AG04450 (cell line): ENCODE measurements at regions not wholly inside any gene's neighbourhood (a gene's known extent, or its start where the extent isn't known, plus 50 kb on each side); places are given as distances from the start of the nearest gene placed in this dataset.

Experiments
- CTCF ChIA-PET: fragments of 300-600, 350-600 bp; formaldehyde crosslinking; extraction: SDS; loops from one replicate; lab custom pipeline; 2022; ENCODE audit warnings: antibody characterized with exemption, inconsistent platforms; lab: Charles Lee
- POLR2A ChIA-PET: fragments of 350-600 bp; formaldehyde crosslinking; extraction: SDS; loops from one replicate; lab custom pipeline; 2021; ENCODE audit warnings: antibody characterized with exemption, inconsistent platforms; lab: Yijun Ruan, JAX
- DNase-seq: peaks from one replicate; pipeline ENCODE4 v3.0.0-alpha.2; 2011; ENCODE audit warnings: low read depth, low spot score
- H3K27ac ChIP-seq: one replicate; pipeline ENCODE4 v1.5.1; 2012; ENCODE audit warnings: low read depth, low read length, control low read depth
- H3K27me3 ChIP-seq: one replicate; pipeline ENCODE4 v1.6.0; 2012; ENCODE audit warnings: low read length; ENCODE audit not compliant: control insufficient read depth, insufficient read depth
- H3K4me3 ChIP-seq: 2 replicates; pipeline ENCODE4 v1.5.1; 2011; ENCODE audit warnings: mild to moderate bottlenecking, low read depth, low read length, control low read depth
- H3K9me3 ChIP-seq: 2 replicates; pipeline ENCODE4 v1.5.1; 2012; ENCODE audit warnings: low read length; ENCODE audit not compliant: control insufficient read depth, insufficient read depth
- CTCF ChIP-seq: IDR thresholded peaks from 2 replicates; pipeline ENCODE4 v1.5.1; 2011; ENCODE audit warnings: low read depth, low read length, control low read depth, inconsistent platforms

- Histone ChIP-seq H3K9me3 (no peaks in the 10 kb centered on the region), H3K4me3 (no peak overlapping the region), H3K27me3 (no peaks in the 10 kb centered on the region), H3K27ac (no peak overlapping the region)
- no peak for TF ChIP-seq CTCF
- no peak for DNase-seq
- POLR2A ChIA-PET: no interaction called here
- CTCF ChIA-PET: no interaction called here
These were observed 1233.8 kb upstream of the WWC1 start for GRCh38 chr5:167057665-167058064.

GRCh38 chr5:167061695-167062094, 1229.8 kb upstream of the WWC1 start:
- TF ChIP-seq CTCF: no peak
- ChIA-PET POLR2A (no interaction called here), CTCF (no interaction called here)
- DNase-seq: no peak
- H3K27me3 ChIP-seq: no peaks in the 10 kb centered on the region
- no peak overlapping the region for H3K4me3 ChIP-seq
- no peak overlapping the region for H3K27ac ChIP-seq
- H3K9me3 ChIP-seq: no peaks in the 10 kb centered on the region; the same call in 1 of the 2 replicates

DNA sequence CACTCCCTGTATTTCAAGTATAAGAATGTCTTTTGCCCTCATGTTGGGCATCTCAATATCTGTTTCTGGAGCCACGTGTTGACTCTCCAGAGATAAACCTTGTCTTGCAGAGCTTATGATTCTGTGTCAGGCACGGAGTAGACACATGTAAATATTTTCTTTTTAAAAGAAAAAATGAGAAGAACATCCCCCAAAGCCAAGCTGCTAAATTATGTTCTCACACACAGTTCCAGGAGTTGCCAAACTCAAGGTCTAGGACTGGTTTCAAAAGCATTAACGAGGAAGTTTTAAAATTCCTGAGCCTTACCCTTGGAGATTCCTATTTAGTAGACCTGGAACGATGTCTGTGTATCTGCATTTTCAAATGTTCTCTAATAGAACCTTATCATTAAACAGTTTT, 1228.3 kb upstream of the WWC1 start:
- Histone ChIP-seq H3K4me3 (no peak overlapping the region), H3K9me3 (no peaks in the 10 kb centered on the region; the same call in 1 of the 2 replicates), H3K27me3 (no peaks in the 10 kb centered on the region), H3K27ac (no peak overlapping the region)
- ChIA-PET CTCF (no interaction called here), POLR2A (no interaction called here)
- DNase-seq: no peak
- no peak for TF ChIP-seq CTCF

- no peak for TF ChIP-seq CTCF
- Histone ChIP-seq H3K9me3 (no peaks in the 10 kb centered on the region; the same call in 1 of the 2 replicates), H3K27me3 (no peaks in the 10 kb centered on the region), H3K4me3 (no peak overlapping the region), H3K27ac (no peak overlapping the region)
- no peak for DNase-seq
- ChIA-PET CTCF (no interaction called here), POLR2A (no interaction called here)
These were observed 1227.7 kb upstream of the WWC1 start for GRCh38 chr5:167063788-167064187.

- no peak overlapping the region for H3K4me3 ChIP-seq
- no peak overlapping the region for H3K27ac ChIP-seq
- no peak for DNase-seq
- POLR2A ChIA-PET: no interaction called here
- H3K9me3 ChIP-seq: no peaks in the 10 kb centered on the region; the same call in 1 of the 2 replicates
- H3K27me3 ChIP-seq: no peaks in the 10 kb centered on the region
- CTCF ChIA-PET: no interaction called here
- TF ChIP-seq CTCF: no peak
These were observed 1227.2 kb upstream of the WWC1 start for GRCh38 chr5:167064198-167064776.
